22Rv1 (cell line): ENCODE measurements at regions not wholly inside any gene's neighbourhood (a gene's known extent, or its start where the extent isn't known, plus 50 kb on each side); places are given as distances from the start of the nearest gene placed in this dataset.
"Not testable (repeated sequence)": the region's sequence is repeated elsewhere in the genome, so short reads cannot be mapped to it uniquely, and the experiment has no call there.

Experiments
- H3K27ac ChIP-seq: fragments of 450-650 bp; 2 replicates; pipeline ENCODE4 v1.5.1; 2017
- CTCF ChIP-seq: fragments of 450-650 bp; IDR thresholded peaks from 2 replicates; pipeline ENCODE4 v1.5.1; 2017; ENCODE audit warnings: mild to moderate bottlenecking
- ZFX ChIP-seq: fragments of 450-650 bp; IDR thresholded peaks from 2 replicates; pipeline ENCODE4 v1.6.1; 2017; ENCODE audit warnings: antibody characterized with exemption, borderline replicate concordance

- no peak for TF ChIP-seq ZFX
- no peak for TF ChIP-seq CTCF
- no peak overlapping the region for H3K27ac ChIP-seq
These were observed 247.9 kb upstream of the LYPLAL1 start for GRCh38 chr1:218925777-218926176.

- H3K27ac ChIP-seq, result no peak overlapping the region
- TF ChIP-seq ZFX, result no peak
- TF ChIP-seq CTCF, result no peak
These were observed 247.0 kb upstream of the LYPLAL1 start for GRCh38 chr1:218926631-218927030.

GRCh38 chr1:218930000-218930399, 243.7 kb upstream of the LYPLAL1 start:
- TF ChIP-seq ZFX (no peak), CTCF (no peak)
- no peak overlapping the region for H3K27ac ChIP-seq

GRCh38 chr1:218930472-218931241, 243.0 kb upstream of the LYPLAL1 start:
- no peak overlapping the region for H3K27ac ChIP-seq
- no peak for TF ChIP-seq CTCF
- TF ChIP-seq ZFX, result no peak

GRCh38 chr1:218931324-218931723, 242.4 kb upstream of the LYPLAL1 start:
- no peak overlapping the region for H3K27ac ChIP-seq
- TF ChIP-seq CTCF, result no peak
- no peak for TF ChIP-seq ZFX

- no peak for TF ChIP-seq CTCF
- TF ChIP-seq ZFX, result no peak
- no peak overlapping the region for H3K27ac ChIP-seq
These were observed 240.2 kb upstream of the LYPLAL1 start for GRCh38 chr1:218933513-218933912.

GRCh38 chr1:218935408-218935807, 238.3 kb upstream of the LYPLAL1 start:
- not testable (repeated sequence) for H3K27ac ChIP-seq

- TF ChIP-seq CTCF, result no peak
- no peak for TF ChIP-seq ZFX
- H3K27ac ChIP-seq, result no peak overlapping the region
These were observed 235.4 kb upstream of the LYPLAL1 start for GRCh38 chr1:218938259-218938658.
